HG03280 (cell line): ENCODE measurements at regions not wholly inside any gene's neighbourhood (a gene's known extent, or its start where the extent isn't known, plus 50 kb on each side); places are given as distances from the start of the nearest gene placed in this dataset.

Source experiments
- ATAC-seq: cut with Tn5 transposase; IDR thresholded peaks from one replicate; pipeline ENCODE4 v1.9.1; 2021; ENCODE audit warnings: mild to moderate bottlenecking, moderate library complexity; ENCODE audit not compliant: unreplicated experiment

DNA sequence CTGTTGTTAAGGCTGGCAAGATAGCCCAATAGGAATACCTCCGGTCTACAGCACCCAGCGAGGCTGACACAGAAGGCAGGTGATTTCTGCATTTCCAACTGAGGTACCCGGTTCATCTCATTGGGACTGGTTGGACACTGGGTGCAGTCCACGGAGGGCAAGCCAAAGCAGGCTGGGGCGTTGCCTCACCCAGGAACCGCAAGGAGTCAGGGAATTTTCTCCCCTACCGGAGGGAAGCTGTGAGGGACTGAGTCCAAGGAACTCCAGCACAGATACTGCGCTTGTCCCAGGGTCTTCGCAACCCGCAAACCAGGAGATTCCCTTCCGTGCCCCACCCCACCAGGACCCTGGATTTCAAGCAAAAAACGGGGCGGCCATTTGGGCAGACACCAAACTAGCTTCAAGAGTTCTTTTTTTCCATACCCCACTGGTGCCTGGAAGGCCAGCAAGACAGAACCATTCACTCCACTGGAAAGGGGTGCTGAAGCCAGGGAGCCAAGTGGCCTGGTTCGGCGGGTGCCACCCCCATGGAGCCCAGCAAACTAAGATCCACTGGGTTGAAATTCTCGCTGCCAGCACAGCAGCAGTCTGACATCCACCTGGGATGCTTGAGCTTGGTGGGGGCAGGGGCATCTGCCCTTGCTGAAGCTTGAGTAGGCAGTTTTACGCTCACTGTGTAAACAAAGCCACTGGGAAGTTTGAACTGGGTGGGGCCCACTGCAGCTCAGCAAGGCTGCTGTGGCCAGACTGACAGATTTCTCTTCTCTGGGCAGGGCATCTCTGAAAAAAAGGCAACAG, 647.2 kb downstream of the BNC2 start:
- no peak for ATAC-seq

DNA sequence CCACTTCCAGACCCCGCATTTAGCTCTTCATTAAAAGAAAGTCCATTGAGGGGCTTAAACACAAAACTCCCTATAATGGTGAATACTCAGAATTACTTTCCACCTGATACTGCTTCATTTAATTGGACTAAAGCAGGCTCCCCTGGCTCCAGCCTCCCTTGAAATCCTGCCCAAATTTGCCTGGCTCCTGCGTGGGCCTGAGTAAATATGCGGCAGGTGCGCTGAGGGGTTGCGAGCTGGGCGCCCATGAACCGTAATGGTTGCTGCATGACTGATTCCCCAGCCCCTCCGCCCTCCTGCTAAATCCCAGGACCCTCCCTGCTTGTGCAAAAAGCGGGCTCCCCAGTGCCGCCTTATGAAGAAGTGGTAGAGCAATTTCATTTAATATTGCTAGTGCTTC, 639.7 kb downstream of the BNC2 start:
- no peak for ATAC-seq

DNA sequence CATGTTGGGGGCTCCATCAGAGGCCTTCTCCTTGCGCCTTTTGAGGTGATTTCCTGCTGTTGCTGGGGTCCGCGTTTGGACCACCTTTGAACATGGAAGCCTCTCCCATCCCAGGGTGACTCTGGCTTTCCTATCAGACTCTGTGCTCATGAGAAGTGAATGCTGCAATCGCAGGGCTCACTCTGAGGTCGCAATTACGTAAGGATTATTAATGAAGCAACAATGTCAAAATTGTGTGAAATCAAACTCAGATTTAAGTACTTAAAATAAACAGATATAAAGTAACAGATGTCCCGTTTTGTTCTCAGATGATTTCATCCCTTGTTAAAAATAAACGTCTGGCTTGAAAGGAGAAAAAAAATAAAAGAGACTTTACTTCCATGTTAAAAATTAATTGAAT, 634.2 kb downstream of the BNC2 start:
- ATAC-seq: no peak

DNA sequence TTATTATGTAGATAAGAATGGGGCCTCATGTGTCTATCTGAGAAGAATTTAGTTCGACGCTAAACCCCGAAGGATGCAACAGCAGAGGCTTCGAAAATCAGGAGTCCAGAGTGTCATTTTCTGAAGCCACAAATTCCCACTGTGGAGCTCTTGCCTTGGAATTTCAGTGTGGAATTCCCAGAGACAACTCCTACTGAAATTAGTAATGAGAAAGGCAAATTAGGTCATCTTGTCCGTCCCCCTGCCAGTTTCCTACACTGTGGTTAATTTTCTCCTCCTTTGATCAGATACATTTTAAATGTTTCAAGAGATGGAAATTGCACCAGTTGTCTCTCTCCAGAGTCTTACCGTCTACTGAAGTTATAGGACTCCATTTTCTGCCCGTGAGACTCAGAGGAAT, 633.6 kb downstream of the BNC2 start:
- no peak for ATAC-seq

DNA sequence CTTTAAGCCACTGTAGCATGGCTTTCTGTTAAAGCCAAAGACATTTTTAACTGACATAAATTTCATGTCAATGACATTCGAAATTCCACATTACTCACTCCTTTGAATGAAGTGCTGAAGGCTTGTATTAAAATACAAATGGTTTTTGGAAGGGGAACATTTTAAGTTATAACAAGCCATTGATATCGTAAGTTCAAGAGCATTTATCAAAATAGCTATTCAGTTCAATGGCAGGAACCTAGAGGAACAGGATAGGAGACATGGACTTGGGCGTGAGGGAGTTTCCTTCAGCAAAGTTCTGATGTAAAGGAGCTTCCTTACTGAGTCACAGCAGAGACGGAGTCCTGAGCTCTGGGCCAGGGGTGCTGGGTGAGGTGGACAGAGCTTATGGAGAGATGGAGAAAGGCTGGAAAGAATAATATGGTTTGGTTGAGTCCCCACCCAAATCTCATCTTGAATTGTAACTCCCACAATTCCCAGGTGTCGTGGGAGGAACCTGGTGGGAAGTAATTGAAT, 631.8 kb downstream of the BNC2 start:
- ATAC-seq: no peak

DNA sequence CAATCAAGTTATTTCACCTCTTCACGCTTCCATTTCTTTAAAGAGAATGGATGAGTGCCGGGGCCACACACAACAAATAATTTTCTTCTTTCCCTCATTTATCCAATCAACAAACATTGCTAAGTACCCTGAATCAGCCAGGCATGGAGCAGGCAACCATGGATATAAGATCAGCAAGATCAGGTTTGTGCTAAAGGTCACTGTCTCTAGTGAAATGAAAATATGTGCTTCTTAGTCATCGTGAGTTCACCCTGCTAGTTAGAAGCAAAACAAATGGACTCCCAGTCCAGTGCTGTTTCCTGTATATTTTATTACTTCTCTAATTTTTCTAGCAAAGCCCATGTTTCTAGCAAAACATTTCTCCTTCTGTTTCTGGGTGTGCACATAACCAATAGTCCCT, 629.2 kb downstream of the BNC2 start:
- no peak for ATAC-seq

DNA sequence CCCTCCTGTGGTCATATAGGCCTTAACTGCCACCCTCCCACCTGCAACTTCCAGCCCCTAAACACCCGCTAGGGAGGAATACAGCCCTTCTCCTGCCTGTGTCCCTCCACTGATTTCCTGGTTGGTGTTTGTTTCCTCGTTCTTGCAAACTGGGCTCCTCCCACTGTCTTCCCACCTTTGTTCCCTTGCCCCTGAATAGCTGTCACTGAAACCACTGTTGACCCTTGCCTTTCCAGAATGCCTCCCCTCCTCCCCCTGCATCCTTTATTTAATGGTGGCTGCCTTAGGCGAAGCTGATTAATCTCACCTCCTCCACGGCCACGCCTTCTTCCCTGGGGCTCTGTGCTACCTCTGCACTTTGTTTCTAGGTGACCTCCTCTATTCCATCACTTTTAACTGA, 626.7 kb downstream of the BNC2 start:
- ATAC-seq: no peak

DNA sequence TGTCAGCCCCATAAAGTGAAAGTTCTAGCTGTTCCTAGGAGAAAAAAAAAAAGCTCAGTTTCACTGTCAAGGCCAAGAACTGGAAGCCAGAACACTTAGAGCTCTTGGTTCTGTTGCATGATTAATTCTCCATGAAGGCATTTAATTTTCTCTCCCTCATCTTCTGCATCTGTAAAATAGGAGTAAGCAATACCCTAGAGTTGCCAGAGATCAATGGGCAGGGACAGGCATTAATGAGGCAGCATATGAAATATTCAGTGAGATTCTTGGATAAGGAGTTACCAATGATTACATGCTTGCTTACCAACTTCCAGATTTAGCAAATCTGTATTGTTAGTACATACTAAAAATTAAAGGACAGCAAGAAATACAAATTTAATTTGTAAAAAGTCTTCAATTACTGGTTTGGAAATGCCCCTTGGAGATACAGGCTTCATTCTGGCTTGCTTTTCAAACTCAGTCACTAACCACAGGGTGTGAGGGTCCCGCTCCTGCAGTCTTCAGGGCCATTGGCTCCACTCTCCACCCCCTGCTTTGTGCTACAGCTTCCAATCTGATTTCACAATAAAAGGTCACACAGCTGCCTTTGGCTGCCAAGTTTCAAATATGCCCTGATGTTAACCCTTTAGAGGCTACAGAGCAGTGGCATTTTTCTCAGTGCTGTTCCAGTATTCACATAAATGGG, 624.6 kb downstream of the BNC2 start:
- no peak for ATAC-seq

DNA sequence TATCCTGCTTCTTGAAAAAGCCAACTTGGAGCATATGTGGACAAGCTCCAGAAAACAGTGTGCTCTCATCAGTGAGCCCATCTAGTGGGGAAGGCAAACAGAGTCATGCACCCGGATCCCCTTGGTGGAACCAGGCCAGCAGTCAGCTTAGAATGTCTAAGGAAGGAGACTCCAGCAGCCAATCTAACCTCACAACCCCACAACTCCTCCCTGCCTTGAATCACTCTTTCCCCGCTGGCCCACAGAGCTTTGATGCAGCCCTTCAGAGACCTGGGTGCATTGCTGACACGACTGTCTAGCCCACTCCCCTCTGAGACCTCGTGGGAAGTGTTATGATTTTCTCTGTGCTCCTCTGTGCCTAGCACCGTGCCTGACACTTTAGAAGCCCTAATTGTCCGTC, 623.7 kb downstream of the BNC2 start:
- ATAC-seq: no peak

DNA sequence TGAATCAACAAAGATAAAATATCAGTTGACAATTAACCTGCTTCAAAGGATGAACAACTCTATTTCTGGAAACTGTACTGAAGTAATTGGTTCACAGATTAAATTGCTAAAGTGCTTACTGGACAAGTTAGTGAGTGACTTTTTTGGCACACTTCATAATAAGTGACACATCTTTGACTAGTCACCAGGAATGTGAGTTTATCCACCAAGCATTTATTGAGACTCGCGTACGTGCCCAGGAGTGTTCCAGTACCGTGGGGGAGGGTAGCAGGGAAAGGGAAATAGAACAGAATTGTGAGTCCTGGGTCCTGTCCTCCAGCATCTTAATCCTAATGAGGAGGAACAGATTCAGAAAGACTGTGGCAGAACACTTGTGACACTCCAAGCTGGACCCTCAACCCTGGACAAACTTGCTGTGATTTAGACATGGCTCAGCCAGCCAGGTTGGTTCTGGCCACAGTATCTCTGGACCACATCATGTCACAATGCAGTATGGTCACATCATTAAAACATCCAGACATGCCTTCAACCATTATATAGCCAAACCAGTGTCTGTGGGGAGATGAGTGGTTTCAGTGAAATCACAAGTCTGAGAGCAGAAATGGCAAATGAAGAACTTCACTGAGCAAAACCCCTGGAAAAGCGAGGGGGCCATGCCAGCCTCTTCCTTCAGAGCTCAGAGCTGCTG, 623.1 kb downstream of the BNC2 start:
- ATAC-seq: no peak

DNA sequence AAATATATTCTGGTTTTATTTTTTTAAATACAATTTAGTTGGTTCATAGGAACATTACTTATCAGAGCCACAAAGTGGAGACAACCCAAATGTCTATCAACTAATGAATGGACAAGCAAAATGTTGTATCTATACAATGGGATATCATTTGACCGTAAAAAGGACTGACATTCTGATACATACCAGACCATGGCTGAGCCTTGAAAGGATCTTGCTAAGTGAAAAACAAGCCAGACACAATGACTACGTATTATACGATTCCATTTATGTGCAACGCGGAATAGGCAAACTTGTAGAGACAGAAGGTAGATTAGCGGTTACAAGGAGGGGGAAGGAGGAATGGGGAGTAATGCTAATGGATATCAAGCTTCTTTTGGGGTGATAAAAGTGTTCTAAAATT, 621.6 kb downstream of the BNC2 start:
- ATAC-seq: no peak

DNA sequence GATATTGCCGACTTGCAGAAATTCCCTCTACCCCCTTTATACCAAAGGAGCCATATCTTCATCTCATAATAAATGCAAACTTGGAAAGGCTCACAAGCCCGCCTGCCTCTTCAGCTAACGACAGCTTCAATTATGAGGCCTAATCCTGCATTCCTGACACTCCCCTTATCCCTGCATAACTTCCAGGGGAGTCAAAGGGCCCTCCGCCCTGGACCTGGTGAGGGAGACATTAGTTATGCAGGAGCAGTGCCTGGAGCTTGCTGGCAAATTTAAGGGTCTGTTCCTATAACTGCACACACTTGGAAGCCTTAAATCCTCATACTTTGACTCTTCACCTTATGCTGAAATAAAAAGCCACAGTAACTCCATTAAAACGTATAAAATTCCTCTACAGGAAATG, 617.9 kb downstream of the BNC2 start:
- no peak for ATAC-seq

DNA sequence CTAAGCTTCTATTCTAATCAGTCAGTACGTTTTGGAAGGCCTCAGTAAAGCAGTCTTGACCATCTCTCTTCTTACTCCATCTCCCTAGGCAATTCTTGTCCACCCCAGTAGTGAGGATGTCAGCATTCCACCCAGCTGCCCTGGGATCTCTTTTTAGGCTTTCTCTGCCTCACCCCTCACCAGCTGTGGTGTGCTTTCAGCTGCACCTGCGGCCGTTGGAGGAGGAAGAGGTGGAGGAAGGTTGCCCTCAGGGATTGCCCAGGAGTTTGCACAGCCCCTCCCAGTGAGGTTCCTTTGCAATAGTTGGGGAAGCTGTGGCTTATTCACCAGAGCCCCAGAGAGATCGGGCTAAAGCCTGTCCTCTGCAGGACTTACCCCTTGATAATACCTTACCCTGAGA, 615.8 kb downstream of the BNC2 start:
- ATAC-seq: no peak

DNA sequence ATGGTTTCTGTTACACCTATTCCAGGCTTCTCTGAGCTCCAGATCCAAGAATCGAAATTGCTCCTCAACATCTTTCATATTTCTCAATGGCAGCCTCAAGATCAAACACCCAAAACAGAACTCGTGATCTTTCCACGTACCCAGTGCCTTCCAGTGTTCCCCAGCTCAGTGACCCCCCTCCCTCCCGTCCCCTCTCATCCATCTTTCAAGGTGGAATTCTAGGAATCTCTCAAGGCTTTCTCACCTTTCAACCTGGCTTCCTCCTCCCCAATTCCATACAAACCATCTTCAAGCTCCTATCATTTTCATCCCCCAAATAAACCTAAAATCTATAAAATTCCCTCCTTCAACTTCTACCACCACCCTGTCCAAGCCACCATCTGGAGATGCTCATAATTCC, 615.3 kb downstream of the BNC2 start:
- ATAC-seq: no peak

DNA sequence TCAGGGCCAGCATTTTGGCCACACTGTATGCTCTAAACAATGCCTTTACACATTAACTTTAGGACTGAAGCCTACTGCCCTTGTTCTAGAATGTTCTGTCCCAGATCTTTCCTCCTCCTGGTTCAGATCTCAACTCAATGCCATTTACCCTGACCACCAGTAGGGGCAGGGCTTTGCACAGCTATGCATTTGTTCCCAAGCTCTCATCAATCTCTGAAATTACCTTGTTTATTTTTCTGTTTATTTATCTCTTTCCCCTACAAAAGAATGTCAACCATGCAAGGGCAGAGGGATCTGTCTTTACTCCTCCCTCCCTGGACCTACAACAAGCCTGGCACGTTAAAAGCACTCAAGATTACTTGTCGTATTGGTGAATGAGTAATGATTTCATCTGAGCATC, 612.9 kb downstream of the BNC2 start:
- ATAC-seq: no peak

DNA sequence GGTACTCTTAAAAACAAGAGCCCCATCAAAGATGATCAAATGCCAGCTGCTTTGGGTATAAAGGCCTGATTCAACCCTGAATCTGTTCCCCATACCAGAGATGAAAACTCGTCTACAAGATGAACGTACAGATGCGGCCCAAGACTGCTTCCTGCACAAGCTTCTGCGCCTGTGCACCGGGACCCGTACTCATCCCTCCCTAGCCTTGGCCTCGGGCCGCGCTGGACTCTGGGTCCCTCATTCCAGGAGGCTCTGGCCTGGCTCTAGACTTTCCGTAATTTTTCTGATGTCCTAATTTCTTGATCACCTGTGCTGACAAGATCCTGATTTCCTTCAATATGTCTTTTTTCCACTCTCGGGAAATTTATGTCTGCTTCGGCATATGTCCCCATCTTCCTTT, 612.3 kb downstream of the BNC2 start:
- ATAC-seq: no peak

DNA sequence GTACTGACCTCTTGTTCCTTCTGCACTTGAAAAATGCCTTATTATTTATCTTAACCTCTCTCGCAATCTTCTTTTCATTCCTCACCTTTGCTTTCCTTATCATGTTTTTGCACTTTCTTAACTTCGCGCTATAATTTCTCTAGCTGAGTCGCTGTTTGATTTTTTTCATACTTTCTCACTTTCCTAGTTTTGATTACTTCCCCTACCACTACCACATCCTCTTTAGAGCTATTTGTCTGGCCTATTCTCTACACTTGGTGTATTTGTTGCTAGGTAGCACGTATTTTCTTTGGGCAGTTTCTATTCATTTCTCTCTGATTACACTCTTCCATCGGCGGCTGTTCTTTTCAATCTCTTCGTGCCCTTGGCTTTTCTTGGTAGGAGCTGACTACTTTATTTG, 611.8 kb downstream of the BNC2 start:
- ATAC-seq: no peak

DNA sequence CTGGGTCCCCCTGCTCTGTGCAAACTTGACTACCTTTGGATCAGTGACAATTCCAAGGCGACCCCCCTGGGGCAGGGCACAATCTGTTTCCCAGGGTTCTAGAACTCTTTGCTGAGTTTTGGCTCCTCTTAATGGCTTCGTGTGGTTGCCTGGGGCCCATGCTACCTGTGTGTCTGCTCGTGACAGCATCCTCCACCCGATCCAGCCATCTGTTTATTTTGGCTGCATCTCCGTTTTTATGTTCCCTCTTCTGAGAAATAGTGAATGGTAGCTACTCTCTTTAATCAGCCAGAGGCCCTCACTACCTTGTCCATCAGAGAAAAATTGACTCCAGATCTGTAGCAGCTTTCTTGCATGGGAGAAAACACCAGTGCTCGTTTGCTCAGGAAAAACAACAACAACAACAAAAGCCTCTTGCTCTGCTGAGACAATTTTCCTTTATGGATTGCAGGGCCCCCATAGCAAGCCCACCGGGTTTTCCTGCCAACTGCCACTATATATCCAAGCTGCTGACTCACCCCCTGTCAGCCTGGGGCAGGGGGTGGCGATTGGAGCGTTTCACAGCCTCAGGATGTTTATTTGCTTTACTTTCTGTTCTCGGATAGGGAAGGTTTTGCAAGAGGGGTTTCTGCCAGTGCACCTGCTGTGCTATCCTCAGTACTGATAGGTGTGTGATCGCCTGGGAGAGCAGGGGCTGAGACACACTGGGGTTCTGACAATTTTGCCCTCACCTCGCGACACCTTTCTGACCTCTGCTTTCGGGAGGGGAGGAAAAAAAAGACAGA, 607.8 kb downstream of the BNC2 start:
- ATAC-seq: no peak

DNA sequence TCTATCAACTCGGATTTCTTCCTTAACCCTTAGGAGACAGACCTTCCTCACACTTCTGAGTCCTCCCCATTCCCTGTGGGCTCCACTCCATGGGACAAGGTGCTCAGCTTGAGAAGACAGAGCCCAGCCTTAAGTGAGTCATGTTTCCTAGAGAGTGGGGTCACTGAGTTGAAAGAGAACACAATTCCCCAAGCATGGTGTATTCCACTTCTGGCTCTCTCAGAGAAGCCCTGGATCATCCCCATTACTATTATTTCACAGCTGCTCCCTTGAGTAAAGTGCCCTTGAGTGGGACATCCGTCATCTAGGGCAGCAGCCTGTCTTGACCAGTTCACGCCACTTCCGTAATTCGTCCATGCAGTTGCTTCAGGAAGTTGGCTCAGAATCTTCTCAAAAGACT, 604.8 kb downstream of the BNC2 start:
- ATAC-seq: no peak

DNA sequence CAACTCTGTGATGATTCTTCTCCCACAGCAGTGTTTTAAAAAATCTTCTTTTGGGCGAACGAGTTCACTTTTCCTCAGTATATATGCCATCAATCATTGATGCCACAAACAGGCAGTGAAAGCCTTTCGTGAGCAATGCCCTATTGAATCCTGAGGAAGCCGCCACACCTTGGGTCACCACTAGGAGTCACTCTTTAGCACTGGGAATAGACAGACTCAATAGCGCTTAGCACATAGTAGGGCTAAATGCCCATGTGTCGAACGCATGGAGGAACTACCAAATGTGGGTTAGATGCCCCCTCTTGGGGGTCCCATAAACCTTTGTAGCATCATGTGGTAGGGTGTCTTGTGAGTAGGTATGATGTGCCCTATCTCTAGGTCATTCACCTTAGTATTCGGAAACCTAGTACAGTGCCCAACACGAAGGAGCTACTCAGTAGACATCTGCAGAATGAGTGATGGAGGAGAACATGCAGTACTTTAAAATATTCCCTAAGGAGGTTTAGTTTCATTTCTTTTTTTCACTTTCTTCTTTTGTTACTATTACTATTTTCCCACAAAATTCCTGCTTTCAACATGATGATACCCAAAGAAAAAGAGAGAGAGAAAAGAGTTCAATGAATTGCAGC, 603.7 kb downstream of the BNC2 start:
- ATAC-seq: no peak
